ENCODE measurements at regions not wholly inside any gene's neighbourhood (a gene's known extent, or its start where the extent isn't known, plus 50 kb on each side); places are given as distances from the start of the nearest gene placed in this dataset.

DNA sequence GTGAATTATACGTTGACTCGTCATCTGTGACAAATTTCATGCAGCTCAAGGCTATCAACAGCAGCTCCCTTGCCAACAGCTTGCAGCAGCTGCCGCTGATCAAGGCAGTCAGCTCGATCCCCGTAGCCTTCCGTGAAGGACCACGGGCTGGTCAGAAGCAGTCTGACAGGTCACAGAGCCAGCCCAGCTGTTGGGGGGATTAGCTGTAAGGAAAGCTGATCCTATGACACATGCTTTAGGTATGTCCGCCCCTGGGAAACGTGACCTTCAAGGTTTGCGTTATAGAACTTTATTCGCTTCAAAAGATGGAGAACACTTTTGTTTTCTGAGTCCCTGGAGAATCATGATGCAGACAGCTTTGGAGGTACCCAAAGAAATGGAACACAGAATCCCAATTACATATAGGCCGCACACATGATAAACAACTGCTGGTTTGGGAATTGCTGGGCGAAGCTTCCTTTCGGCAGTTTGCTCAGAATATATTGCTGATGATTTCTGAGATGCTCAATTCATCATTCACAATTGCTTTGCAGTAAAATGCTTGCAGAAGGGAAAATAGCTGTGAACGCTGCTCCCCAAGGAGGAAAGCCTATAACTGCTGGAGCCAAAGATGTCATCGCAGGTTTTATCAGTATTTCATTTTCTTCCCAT lies 62.6 kb upstream of the USP29 start:
- TF ChIP-seq, protein P1, sequence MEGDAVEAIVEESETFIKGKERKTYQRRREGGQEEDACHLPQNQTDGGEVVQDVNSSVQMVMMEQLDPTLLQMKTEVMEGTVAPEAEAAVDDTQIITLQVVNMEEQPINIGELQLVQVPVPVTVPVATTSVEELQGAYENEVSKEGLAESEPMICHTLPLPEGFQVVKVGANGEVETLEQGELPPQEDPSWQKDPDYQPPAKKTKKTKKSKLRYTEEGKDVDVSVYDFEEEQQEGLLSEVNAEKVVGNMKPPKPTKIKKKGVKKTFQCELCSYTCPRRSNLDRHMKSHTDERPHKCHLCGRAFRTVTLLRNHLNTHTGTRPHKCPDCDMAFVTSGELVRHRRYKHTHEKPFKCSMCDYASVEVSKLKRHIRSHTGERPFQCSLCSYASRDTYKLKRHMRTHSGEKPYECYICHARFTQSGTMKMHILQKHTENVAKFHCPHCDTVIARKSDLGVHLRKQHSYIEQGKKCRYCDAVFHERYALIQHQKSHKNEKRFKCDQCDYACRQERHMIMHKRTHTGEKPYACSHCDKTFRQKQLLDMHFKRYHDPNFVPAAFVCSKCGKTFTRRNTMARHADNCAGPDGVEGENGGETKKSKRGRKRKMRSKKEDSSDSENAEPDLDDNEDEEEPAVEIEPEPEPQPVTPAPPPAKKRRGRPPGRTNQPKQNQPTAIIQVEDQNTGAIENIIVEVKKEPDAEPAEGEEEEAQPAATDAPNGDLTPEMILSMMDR (IDR thresholded peaks at IDR 0.05): no peak
- TF ChIP-seq POLR2A (IDR thresholded peaks at IDR 0.05): no peak

Measured in Peyer's patch (tissue), 4 donors.